HG03135 (cell line): ENCODE measurements at regions not wholly inside any gene's neighbourhood (a gene's known extent, or its start where the extent isn't known, plus 50 kb on each side); places are given as distances from the start of the nearest gene placed in this dataset.
"Not testable (repeated sequence)": the region's sequence is repeated elsewhere in the genome, so short reads cannot be mapped to it uniquely, and the experiment has no call there.

Experiments
- ATAC-seq: cut with Tn5 transposase; IDR thresholded peaks from one replicate; pipeline ENCODE4 v1.9.1; 2021; ENCODE audit warnings: mild to moderate bottlenecking, moderate library complexity; ENCODE audit not compliant: unreplicated experiment

DNA sequence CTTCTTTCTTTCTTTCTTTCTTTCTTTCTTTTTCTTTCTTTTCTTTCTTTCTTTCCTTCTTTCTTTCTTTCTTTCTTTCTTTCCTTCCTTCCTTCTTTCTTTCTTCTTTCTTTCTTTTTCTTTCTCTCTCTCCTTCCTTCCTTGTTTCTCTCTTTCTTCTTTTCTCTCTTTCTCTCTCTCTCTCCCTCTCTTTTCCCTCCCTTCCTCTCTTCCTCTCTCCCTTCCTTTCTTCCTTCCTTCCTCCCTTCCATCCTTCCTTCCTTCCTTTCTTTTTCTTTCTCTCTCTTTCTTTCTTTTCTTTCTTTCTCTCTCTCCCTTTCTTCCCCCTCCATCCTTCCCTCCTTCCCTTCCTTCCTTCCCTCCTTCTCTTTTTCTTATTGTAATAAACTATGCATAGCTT lies 105.5 kb downstream of the ZBTB18 start:
- not testable (repeated sequence) for ATAC-seq

DNA sequence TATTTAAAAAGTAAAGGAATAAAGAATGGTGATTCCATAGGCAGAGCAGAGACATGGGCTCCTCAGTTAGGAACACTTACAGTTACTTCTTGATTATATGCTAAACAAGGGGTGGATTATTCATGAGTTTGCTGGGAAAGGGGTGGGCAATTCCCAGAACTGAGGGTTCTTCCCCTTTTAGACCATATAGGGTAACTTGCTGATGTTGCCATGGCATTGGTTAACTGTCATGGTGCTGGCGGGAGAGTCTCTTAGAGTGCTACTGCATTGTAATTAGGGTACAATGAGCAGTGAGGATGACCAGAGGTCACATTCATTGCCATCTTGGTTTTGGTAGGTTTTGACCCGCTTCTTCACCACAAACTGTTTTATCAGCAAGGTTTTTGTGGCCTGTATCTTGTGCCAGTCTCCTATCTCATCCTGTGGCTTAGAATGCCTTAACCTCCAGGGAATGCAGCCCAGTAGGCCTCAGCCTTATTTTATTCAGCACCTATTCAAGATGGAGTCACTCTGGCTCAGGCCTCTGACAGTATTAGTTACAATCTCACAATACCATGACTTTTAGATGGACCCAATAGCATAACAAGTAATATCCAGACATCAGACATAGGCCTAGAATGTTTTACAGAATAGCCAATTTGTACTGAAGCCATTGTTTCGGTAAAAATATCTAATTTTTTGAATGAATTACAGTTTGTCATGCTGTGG lies 106.8 kb downstream of the ZBTB18 start:
- ATAC-seq, result no peak

GRCh38 chr1:244159646-244160045 lies 108.6 kb downstream of the ZBTB18 start:
- no peak for ATAC-seq

GRCh38 chr1:244160455-244161235 lies 109.6 kb downstream of the ZBTB18 start:
- ATAC-seq, result no peak

DNA sequence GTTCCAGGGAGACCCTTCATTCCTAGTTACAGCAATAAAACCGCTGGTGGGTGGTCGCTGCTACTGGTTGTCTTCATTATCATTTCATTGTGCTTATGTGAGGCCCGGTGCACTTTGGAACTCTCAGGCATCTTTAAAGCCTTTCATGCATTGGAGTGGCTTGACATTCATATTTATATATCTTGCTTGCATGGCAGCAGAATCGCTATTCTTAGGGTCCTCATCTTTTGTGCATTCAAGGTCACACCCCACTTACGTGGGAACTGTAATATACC lies 110.1 kb downstream of the ZBTB18 start:
- no peak for ATAC-seq

DNA sequence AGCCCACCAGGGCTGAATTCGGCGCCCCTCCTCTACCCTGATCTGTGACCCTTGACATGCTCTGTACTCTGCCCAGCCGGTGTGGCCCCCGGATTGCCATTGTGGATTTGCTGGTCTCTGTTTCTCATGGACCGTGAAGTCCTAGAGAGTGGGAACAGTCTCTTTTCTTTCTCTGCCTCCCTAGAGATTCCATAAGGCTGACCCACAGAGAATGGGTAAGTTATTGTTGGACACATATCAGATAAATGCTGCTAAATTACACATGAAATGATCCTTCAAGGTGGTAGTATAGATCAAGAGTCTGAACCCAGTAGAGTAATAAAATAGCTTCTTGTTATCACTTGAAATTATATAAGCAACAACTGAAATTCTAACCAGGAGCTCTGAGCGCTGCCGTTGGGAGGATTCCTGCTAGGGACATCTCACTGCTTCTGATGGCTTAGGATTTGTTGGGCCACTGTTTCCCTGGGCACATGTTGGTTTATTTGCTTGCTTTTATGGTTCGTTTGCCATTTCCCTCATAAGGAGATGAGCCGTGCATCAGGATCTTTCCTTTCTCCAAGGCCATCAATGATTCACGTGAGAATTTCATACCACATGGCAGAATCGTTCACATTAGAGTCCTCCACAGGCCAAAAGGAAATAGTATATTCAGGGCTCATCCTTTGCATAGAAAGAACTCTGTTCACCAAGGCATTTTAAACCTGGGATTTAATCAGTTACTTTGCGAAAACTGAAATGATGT lies 111.9 kb downstream of the ZBTB18 start:
- no peak for ATAC-seq

- no peak for ATAC-seq
Observed at GRCh38 chr1:244163861-244164510, 112.9 kb downstream of the ZBTB18 start.

GRCh38 chr1:244164511-244164890 lies 113.4 kb downstream of the ZBTB18 start:
- no peak for ATAC-seq

DNA sequence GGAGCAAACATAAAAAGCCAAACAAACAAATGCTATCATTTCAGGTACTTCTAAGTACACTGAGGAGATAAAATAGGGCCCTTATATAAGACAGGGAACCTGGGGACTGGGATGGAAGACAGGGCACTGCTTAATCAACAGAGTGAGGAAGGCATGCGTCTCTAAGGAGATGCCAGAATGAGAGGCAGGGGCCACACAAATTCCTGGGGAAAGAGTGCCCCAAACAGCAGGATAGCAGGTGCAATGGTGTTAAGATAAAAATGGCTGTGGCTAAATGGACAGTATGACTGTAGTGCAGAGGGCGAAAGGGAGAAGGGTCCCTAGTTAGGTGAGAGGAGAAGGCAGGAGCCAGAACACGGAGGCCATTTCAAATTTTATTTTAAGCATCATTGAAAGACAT lies 113.9 kb downstream of the ZBTB18 start:
- no peak for ATAC-seq

- ATAC-seq, result no peak
Observed at GRCh38 chr1:244165701-244166100, 114.6 kb downstream of the ZBTB18 start.

DNA sequence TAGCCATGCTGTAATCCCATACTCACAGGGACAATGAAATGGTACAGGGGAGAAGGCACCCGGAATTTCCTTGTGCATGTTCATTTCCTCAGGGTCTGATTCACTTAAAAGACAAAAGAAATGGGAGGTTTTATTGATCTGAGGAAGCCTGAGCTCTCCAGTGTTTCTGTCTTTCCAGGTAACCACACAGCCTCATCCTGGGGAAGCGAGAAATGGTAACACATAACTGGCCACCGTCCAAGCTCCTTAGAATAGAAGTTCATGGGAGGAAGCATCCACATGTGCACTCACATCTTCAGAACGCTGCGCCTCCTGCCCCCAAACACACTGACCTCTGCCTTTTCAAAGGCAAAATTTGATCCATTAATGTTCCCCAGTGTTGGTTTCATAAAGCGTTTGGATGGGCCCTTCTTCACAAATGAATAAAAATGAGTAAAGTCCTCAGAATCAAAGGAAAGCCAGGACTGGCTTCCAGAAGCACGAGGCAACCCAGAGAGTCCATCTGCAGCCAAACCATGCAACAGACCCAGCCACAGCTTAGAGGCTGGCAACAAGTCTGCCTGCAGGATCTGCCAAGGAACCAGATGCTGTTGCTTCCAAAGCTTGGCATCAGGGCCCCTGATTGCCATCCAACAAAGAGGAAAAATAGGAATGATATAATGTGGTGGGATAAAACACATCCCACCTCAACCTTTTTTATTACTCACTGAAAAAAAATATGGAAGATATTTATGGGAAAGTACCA lies 120.3 kb downstream of the ZBTB18 start:
- ATAC-seq, result no peak

GRCh38 chr1:244173240-244173639 lies 122.2 kb downstream of the ZBTB18 start:
- ATAC-seq, result no peak

DNA sequence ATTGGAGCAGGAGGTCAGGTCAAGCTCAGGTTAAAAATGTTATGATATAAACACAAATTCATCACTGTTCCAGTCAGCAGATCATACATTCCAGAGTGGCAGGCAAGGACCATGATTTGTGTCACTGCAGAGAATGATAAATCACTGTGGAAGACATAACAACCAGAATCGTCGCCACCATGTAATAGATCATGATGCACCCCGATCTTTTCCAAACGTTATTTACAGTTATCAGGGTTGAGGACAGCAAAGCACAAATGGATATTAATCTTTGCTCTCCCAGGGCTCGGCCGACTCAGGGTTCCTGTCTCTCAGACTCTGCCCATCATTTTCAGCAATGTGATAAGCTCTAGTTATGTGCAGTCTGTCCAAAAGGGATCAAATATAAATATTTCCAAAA lies 122.7 kb downstream of the ZBTB18 start:
- ATAC-seq, result no peak

DNA sequence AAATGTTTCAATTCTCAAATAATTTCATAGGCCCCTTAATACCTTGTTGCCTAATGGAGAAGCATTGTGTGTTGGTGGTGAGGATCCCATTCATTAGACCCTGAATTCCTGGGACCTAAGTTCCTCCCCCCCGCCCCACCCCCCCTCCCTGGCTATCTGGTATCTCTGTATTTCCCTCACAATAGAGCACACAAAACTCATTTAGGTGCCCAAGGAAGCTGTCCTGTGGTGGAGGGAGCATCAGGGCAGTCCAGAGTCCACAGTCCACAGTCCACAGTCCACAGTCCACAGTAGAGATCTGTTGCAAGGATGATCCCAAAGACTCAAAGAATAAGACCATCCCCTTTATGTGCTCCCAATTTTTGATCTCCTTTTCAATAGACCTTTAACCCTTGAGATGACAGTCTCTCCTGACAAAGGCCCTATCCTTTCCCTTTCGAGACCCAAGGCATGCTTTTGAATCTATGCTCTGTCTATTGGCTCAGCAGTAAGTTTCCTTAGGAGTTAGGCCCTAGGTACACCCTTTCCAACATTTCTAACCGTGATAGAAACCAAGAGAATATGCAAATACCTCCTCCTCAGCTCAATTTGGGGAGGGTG lies 123.9 kb downstream of the ZBTB18 start:
- no peak for ATAC-seq

GRCh38 chr1:244176201-244176600 lies 125.1 kb downstream of the ZBTB18 start:
- ATAC-seq, result no peak

- ATAC-seq, result no peak
Observed at GRCh38 chr1:244180256-244180655, 129.2 kb downstream of the ZBTB18 start.

DNA sequence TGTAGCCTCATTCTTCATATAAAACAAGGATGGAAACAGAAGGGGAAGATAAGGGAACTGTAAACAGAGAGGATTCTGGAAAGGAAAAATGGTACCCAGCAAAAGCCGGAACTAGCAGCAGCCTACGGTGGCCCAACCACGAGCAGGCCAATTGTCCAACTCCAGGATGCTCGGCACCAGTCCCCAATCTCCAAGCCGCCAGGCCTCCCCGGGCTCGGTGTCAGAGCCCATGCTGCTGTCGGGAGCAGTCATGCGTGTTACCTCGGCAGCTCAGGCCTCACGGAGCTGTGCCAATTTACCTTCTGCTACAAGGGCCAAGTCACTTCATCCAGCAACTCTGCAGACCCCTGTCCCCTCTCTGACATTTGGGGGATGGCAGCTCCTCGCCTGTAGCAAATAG lies 130.8 kb downstream of the ZBTB18 start:
- ATAC-seq, result no peak

GRCh38 chr1:244183037-244183436 lies 132.0 kb downstream of the ZBTB18 start:
- ATAC-seq, result no peak

- ATAC-seq, result no peak
Observed at GRCh38 chr1:244186372-244186771, 135.3 kb downstream of the ZBTB18 start.

GRCh38 chr1:244187310-244187709 lies 136.2 kb downstream of the ZBTB18 start:
- ATAC-seq, result no peak
